ENCODE measurements at regions not wholly inside any gene's neighbourhood (a gene's known extent, or its start where the extent isn't known, plus 50 kb on each side); places are given as distances from the start of the nearest gene placed in this dataset.

GRCh38 chr7:131640686-131641085 lies 84.3 kb upstream of the PODXL start:
- TF ChIP-seq, protein P1, sequence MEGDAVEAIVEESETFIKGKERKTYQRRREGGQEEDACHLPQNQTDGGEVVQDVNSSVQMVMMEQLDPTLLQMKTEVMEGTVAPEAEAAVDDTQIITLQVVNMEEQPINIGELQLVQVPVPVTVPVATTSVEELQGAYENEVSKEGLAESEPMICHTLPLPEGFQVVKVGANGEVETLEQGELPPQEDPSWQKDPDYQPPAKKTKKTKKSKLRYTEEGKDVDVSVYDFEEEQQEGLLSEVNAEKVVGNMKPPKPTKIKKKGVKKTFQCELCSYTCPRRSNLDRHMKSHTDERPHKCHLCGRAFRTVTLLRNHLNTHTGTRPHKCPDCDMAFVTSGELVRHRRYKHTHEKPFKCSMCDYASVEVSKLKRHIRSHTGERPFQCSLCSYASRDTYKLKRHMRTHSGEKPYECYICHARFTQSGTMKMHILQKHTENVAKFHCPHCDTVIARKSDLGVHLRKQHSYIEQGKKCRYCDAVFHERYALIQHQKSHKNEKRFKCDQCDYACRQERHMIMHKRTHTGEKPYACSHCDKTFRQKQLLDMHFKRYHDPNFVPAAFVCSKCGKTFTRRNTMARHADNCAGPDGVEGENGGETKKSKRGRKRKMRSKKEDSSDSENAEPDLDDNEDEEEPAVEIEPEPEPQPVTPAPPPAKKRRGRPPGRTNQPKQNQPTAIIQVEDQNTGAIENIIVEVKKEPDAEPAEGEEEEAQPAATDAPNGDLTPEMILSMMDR (conservative IDR thresholded peaks at IDR 0.05; ENCODE audit: low read depth, low read length) = no peak
- TF ChIP-seq EZH2 (IDR thresholded peaks at IDR 0.05; ENCODE audit: borderline replicate concordance, low read depth, low read length, poor library complexity, severe bottlenecking) = no peak

Data from A673 (cell line).